ENCODE measurements at regions not wholly inside any gene's neighbourhood (a gene's known extent, or its start where the extent isn't known, plus 50 kb on each side); places are given as distances from the start of the nearest gene placed in this dataset.
"Not testable (repeated sequence)": the region's sequence is repeated elsewhere in the genome, so short reads cannot be mapped to it uniquely, and the experiment has no call there.

DNA sequence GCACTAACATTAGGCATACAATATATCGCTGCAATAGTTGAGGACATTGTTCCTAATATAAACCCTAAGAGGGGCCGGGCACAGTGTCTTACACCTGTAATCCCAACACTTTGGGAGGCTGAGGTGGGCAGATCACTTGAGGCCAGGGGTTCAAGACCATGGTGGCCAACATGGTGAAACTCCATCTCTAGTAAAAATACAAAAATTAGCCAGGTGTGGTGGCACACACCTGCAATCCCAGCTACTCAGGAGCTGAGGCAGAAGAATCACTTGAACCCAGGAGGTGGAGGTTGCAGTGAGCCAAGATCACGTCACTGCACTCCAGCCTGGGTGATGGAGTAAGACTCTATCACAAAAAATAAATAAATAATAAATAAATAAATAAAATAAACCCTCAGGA is 310.9 kb downstream of the GOLGA6L6 start:
- H3K4me2 ChIP-seq (ENCODE audit: low read depth, low read length); H3K27ac ChIP-seq (ENCODE audit: insufficient read depth, low read length); H3K18ac ChIP-seq (ENCODE audit: low read depth, low read length); H3K36me3 ChIP-seq (ENCODE audit: control insufficient read depth, insufficient read depth, low read length); H2AFZ ChIP-seq (replicated peaks; ENCODE audit: low read length, poor library complexity); H2AK5ac ChIP-seq (ENCODE audit: low read depth, low read length); intact Hi-C loops (cut with micrococcal nuclease); H3K9me1 ChIP-seq (ENCODE audit: insufficient read depth, low read length); H2BK120ac ChIP-seq (ENCODE audit: low read depth, low read length); H3K4me3 ChIP-seq (ENCODE audit: insufficient read depth, low read depth, low read length); DNase-seq; H4K8ac ChIP-seq (ENCODE audit: low read depth in 2 of 2, low read length in 2 of 2); BruUV-seq (replicated peaks); H3K4me1 ChIP-seq (ENCODE audit: control insufficient read depth, insufficient read depth, low read length); H3K4ac ChIP-seq (ENCODE audit: low read depth, low read length); H4K5ac ChIP-seq (ENCODE audit: low read depth, low read length); H2BK5ac ChIP-seq (ENCODE audit: low read depth, low read length, poor library complexity, severe bottlenecking); H3K14ac ChIP-seq (replicated peaks; ENCODE audit: low read depth, low read length); H3K23ac ChIP-seq (ENCODE audit: low read depth, low read length); dilution Hi-C loops (cut with HindIII; ENCODE audit: low sequenced_read_pairs, unreplicated experiment); H2BK20ac ChIP-seq (ENCODE audit: low read depth, low read length); H3K79me1 ChIP-seq (ENCODE audit: low read depth in 1 of 2, low read length in 2 of 2); ATAC-seq (ENCODE audit: low read depth); H3K9ac ChIP-seq (ENCODE audit: low read depth, low read length); POLR2A ChIA-PET (ENCODE audit: unreplicated experiment); H3K27me3 ChIP-seq (ENCODE audit: control insufficient read depth, insufficient read depth, low read length); CTCF ChIA-PET; H4K20me1 ChIP-seq (ENCODE audit: insufficient read depth, low read length); H4K91ac ChIP-seq (ENCODE audit: insufficient read depth, low read depth, low read length); H2BK15ac ChIP-seq (ENCODE audit: low read depth, low read length); H2AK9ac ChIP-seq (replicated peaks; ENCODE audit: low read depth, low read length, poor library complexity); in situ Hi-C loops (cut with MboI; ENCODE audit: low sequenced_read_pairs); H3K56ac ChIP-seq (ENCODE audit: extremely low read depth, insufficient read depth, low read length): not testable (repeated sequence)
- WGBS, 2 experiments (ENCODE audit: extremely low coverage in 2 of 2, insufficient read length in 1 of 2): no CpG with 5 or more reads among the region's 3 CpGs
- peaks cover 20% of the 10 kb centered on the region for H3K9me3 ChIP-seq (ENCODE audit: control insufficient read depth, insufficient read depth, low read length)

DNA sequence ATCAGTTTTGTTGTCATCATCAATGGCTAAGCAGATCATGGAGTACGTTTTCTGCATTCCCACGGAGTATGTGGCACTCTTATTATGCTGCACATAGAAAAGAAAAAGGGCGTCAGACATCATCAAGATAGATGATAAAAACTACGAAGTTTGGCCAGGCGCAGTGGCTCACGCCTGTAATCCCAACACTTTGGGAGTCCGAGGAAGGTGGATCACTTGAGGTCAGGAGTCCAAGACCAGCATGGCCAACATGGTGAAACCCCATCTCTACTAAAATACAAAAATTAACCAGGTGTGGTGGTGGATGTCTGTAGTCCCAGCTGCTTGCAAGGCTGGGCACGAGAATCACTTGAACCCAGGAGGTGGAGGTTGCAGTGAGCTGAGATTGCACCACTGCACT is 312.8 kb downstream of the GOLGA6L6 start:
- BruUV-seq (replicated peaks); in situ Hi-C loops (cut with MboI; ENCODE audit: low sequenced_read_pairs); H3K27me3 ChIP-seq (ENCODE audit: control insufficient read depth, insufficient read depth, low read length); H3K4me1 ChIP-seq (ENCODE audit: control insufficient read depth, insufficient read depth, low read length); H4K91ac ChIP-seq (ENCODE audit: insufficient read depth, low read depth, low read length); H2BK15ac ChIP-seq (ENCODE audit: low read depth, low read length); H4K5ac ChIP-seq (ENCODE audit: low read depth, low read length); intact Hi-C loops (cut with micrococcal nuclease); H3K4ac ChIP-seq (ENCODE audit: low read depth, low read length); H3K9ac ChIP-seq (ENCODE audit: low read depth, low read length); H2BK20ac ChIP-seq (ENCODE audit: low read depth, low read length); H3K36me3 ChIP-seq (ENCODE audit: control insufficient read depth, insufficient read depth, low read length); ATAC-seq (ENCODE audit: low read depth); H4K20me1 ChIP-seq (ENCODE audit: insufficient read depth, low read length); H3K56ac ChIP-seq (ENCODE audit: extremely low read depth, insufficient read depth, low read length); H2BK120ac ChIP-seq (ENCODE audit: low read depth, low read length); H4K8ac ChIP-seq (ENCODE audit: low read depth in 2 of 2, low read length in 2 of 2); H3K9me1 ChIP-seq (ENCODE audit: insufficient read depth, low read length); H3K4me3 ChIP-seq (ENCODE audit: insufficient read depth, low read depth, low read length); H2AFZ ChIP-seq (replicated peaks; ENCODE audit: low read length, poor library complexity); POLR2A ChIA-PET (ENCODE audit: unreplicated experiment); H3K18ac ChIP-seq (ENCODE audit: low read depth, low read length); H2AK5ac ChIP-seq (ENCODE audit: low read depth, low read length); CTCF ChIA-PET; dilution Hi-C loops (cut with HindIII; ENCODE audit: low sequenced_read_pairs, unreplicated experiment); H3K4me2 ChIP-seq (ENCODE audit: low read depth, low read length); DNase-seq; H2BK5ac ChIP-seq (ENCODE audit: low read depth, low read length, poor library complexity, severe bottlenecking); H2AK9ac ChIP-seq (replicated peaks; ENCODE audit: low read depth, low read length, poor library complexity); H3K79me1 ChIP-seq (ENCODE audit: low read depth in 1 of 2, low read length in 2 of 2); H3K23ac ChIP-seq (ENCODE audit: low read depth, low read length); H3K14ac ChIP-seq (replicated peaks; ENCODE audit: low read depth, low read length); H3K27ac ChIP-seq (ENCODE audit: insufficient read depth, low read length): not testable (repeated sequence)
- WGBS, 2 experiments (ENCODE audit: extremely low coverage in 2 of 2, insufficient read length in 1 of 2): 36% methylated on average over 4 of the region's 8 CpGs; no CpG with 5 or more reads in 1 of the 2 experiments
- peaks cover 13% of the 10 kb centered on the region for H3K9me3 ChIP-seq (ENCODE audit: control insufficient read depth, insufficient read depth, low read length)
